ENCODE measurements at regions not wholly inside any gene's neighbourhood (a gene's known extent, or its start where the extent isn't known, plus 50 kb on each side); places are given as distances from the start of the nearest gene placed in this dataset.

DNA sequence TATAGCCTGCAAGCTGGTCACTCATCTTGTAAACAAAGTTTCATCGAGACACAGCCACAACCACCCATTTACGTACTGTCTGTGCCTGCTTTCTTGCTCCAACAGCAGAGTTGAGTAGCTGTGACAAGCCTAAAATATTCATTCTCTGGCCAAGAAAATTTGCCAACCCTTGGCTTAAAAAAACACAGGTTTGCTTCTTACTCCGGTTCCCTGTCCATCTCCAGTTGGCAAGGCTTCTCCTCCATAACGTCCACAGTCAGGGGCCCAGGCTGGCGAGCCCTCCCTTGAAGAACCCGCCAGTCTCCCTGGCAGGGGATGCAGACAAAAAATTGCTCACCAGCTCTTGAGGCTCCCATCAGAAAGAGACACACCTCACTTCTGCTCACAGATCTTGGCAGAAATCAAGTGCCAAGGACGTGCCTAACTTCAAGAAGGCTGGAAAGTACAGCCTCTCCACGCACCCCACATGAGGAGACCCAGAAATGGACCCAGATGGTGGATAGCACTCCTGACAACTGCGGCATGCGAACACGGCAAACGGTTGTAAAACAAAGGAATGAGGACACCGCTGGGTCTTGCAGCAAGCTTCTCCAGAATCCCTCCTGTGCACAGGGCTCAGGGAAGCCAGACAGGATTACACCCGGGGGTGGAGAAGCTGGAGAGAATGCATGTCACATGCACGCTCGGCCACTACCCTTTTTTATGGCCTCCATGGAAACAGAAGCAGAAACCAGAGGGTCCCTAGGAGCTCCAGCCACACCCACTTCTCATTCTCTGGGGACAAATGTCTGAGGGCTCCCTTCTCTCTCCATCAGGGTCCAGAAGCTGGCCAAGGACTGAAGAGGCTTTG lies 59.8 kb upstream of the SIRPA start:
- H3K4me3 ChIP-seq, result no peak overlapping the region
- H3K79me2 ChIP-seq (ENCODE audit: insufficient read depth), result no peaks in the 10 kb centered on the region
- no peak overlapping the region for H2AFZ ChIP-seq
- DNase-seq, result no peak
- no peaks in the 10 kb centered on the region for H3K27me3 ChIP-seq (replicated peaks; ENCODE audit: insufficient read depth)
- in situ Hi-C loops (cut with MboI), result no loop called here
- no peaks in the 10 kb centered on the region for H3K9me3 ChIP-seq (ENCODE audit: low read depth)
- peaks cover 20% of the 10 kb centered on the region for H3K4me1 ChIP-seq (ENCODE audit: insufficient read depth)
- no peak overlapping the region for H3K4me2 ChIP-seq (ENCODE audit: unreplicated experiment)
- no peak overlapping the region for H3K9ac ChIP-seq
- TF ChIP-seq EZH2 (IDR thresholded peaks at IDR 0.05; ENCODE audit: insufficient read depth, poor library complexity, severe bottlenecking), result no peak
- no peak for TF ChIP-seq EZH2phosphoT487 (IDR thresholded peaks at IDR 0.05; ENCODE audit: insufficient read depth, low read depth)
- WGBS, 2 experiments (ENCODE audit: low coverage in 1 of 2, low lambda C conversion rate in 2 of 2, missing lambda C conversion rate in 2 of 2), result 35 to 39% methylated on average over 16 of the region's 16 CpGs
- no peaks in the 10 kb centered on the region for H3K9me2 ChIP-seq (ENCODE audit: insufficient read depth)
- no peaks in the 10 kb centered on the region for H4K20me1 ChIP-seq (ENCODE audit: insufficient read depth)
- no peaks in the 10 kb centered on the region for H3K36me3 ChIP-seq (ENCODE audit: low read depth)
- no peak overlapping the region for H3K27ac ChIP-seq
- H3F3A ChIP-seq (ENCODE audit: insufficient read depth), result peaks cover 15% of the 10 kb centered on the region

DNA sequence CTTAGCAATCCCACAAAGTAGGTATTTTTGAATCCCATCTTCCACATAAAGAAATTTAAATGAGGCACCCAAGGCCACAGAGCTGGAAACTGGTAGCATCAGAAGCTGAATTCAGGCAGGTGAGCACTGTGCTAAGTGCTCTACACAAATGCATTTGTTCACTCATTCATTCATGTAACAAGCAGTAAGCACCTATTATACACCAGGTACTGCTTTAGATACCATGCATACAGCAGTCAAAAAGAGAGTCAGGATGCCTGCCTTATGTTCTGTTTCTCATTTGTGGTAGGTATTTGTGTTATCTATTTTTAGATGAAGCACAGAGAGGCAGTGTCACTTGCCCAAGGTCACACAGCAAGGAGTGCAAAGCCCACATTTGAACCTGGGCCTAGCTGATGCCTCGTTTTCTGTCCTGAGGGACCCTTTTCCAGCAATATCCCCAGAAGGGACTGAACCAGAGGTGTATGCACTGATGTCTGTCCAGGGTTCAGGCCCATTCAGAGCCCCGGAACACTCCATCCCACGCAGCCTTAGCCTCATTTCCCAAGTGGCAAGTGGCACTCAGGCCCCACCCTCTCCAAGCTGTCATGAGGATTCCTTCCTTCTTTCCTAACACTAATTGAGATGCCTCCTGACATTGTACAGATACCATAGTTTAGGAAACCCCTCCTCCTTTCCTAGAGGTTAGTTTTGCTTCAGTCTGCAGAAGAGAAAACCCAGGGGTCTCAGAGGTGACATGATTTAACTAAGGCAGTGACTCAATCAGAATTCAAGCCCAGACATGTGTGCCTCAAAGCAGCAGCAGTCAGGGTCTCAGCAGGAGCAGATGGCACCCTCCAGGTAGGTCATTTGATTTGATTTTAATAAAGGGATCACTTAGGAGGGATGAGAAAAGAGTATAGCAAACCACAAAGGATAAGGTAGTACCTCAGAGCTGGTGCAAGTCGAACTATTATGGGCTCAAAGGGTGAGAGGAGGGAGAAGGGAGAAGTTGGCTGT lies 61.2 kb upstream of the SIRPA start:
- Histone ChIP-seq H3K4me1 (ENCODE audit: insufficient read depth) (peaks cover 28% of the 10 kb centered on the region), H3K4me3 (no peak overlapping the region), H3K9me2 (ENCODE audit: insufficient read depth) (no peaks in the 10 kb centered on the region), H3F3A (ENCODE audit: insufficient read depth) (peaks cover 1% of the 10 kb centered on the region; the same call in 1 of the 2 replicates), H2AFZ (no peak overlapping the region), H4K20me1 (ENCODE audit: insufficient read depth) (no peaks in the 10 kb centered on the region), H3K27ac (no peak overlapping the region), H3K4me2 (ENCODE audit: unreplicated experiment) (no peak overlapping the region), H3K9ac (no peak overlapping the region), H3K9me3 (ENCODE audit: low read depth) (no peaks in the 10 kb centered on the region), H3K79me2 (ENCODE audit: insufficient read depth) (no peaks in the 10 kb centered on the region), H3K27me3 (replicated peaks; ENCODE audit: insufficient read depth) (no peaks in the 10 kb centered on the region), H3K36me3 (ENCODE audit: low read depth) (no peaks in the 10 kb centered on the region)
- no peak for TF ChIP-seq EZH2 (IDR thresholded peaks at IDR 0.05; ENCODE audit: insufficient read depth, poor library complexity, severe bottlenecking)
- no peak for TF ChIP-seq EZH2phosphoT487 (IDR thresholded peaks at IDR 0.05; ENCODE audit: insufficient read depth, low read depth)
- 92 to 94% methylated on average over 4 of the region's 4 CpGs for WGBS, 2 experiments (ENCODE audit: low coverage in 1 of 2, low lambda C conversion rate in 2 of 2, missing lambda C conversion rate in 2 of 2)
- in situ Hi-C loops (cut with MboI), result no loop called here
- DNase-seq, result no peak

DNA sequence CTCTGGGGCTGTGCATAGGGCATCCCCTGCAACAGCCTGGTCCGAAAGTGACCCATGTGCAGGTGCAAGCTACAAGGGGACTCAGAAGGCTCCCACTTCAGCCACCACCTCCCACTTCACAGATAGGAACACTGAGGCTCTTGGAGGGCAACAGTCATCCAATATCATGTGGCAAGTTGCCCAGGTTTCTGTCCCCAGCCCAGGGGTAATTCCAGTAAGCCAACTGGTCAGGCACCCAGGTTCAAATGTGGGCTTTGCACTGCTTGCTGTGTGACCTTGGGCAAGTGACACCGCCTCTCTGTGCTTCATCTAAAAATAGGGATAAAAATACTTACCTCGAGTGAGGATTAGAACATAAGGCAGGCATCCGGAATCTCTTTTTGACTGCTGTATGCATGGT lies 62.0 kb upstream of the SIRPA start:
- Histone ChIP-seq H3K9me2 (ENCODE audit: insufficient read depth) (no peaks in the 10 kb centered on the region), H3F3A (ENCODE audit: insufficient read depth) (no peaks in the 10 kb centered on the region; the same call in 1 of the 2 replicates), H3K36me3 (ENCODE audit: low read depth) (no peaks in the 10 kb centered on the region), H3K9me3 (ENCODE audit: low read depth) (no peaks in the 10 kb centered on the region), H3K4me1 (ENCODE audit: insufficient read depth) (peaks cover 36% of the 10 kb centered on the region), H3K27me3 (replicated peaks; ENCODE audit: insufficient read depth) (no peaks in the 10 kb centered on the region), H3K79me2 (ENCODE audit: insufficient read depth) (no peaks in the 10 kb centered on the region), H4K20me1 (ENCODE audit: insufficient read depth) (no peaks in the 10 kb centered on the region), H3K4me2 (ENCODE audit: unreplicated experiment) (no peak overlapping the region), H3K9ac (no peak overlapping the region), H3K27ac (no peak overlapping the region), H2AFZ (no peak overlapping the region), H3K4me3 (no peak overlapping the region)
- no peak for DNase-seq
- in situ Hi-C loops (cut with MboI), result no loop called here
- no peak for TF ChIP-seq EZH2phosphoT487 (IDR thresholded peaks at IDR 0.05; ENCODE audit: insufficient read depth, low read depth)
- no peak for TF ChIP-seq EZH2 (IDR thresholded peaks at IDR 0.05; ENCODE audit: insufficient read depth, poor library complexity, severe bottlenecking)
- 96% methylated on average over 4 of the region's 4 CpGs for WGBS, 2 experiments (ENCODE audit: low coverage in 1 of 2, low lambda C conversion rate in 2 of 2, missing lambda C conversion rate in 2 of 2)

DNA sequence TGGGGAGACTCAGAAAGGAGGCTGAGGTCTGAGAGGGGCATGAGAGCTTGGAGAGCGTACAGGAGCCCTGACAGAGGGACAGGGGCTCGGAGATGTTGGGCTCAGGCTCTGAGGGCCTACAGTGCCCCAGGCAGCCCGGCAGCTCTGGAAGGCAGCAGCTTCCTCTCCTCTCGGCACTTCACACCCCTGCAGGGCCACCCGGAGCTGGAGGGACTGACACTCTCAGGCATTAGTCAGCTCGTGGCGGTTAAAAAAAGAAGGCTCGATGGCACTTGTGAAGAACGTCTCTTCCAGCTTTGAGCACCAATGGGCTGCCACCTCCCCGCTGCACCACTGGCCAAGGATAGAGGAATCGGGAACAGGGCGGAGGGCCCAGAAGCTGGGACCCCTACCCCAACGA lies 62.6 kb upstream of the SIRPA start:
- Histone ChIP-seq H3K9me2 (ENCODE audit: insufficient read depth) (no peaks in the 10 kb centered on the region), H3K27ac (no peak overlapping the region), H3K9ac (no peak overlapping the region), H3F3A (ENCODE audit: insufficient read depth) (no peaks in the 10 kb centered on the region; the same call in 1 of the 2 replicates), H3K36me3 (ENCODE audit: low read depth) (no peaks in the 10 kb centered on the region), H3K9me3 (ENCODE audit: low read depth) (no peaks in the 10 kb centered on the region), H3K4me2 (ENCODE audit: unreplicated experiment) (no peak overlapping the region), H3K4me1 (ENCODE audit: insufficient read depth) (peaks cover 39% of the 10 kb centered on the region), H4K20me1 (ENCODE audit: insufficient read depth) (no peaks in the 10 kb centered on the region), H3K4me3 (no peak overlapping the region), H3K27me3 (replicated peaks; ENCODE audit: insufficient read depth) (no peaks in the 10 kb centered on the region), H3K79me2 (ENCODE audit: insufficient read depth) (no peaks in the 10 kb centered on the region), H2AFZ (no peak overlapping the region)
- 81 to 88% methylated on average over 11 to 13 of the region's 13 CpGs for WGBS, 2 experiments (ENCODE audit: low coverage in 1 of 2, low lambda C conversion rate in 2 of 2, missing lambda C conversion rate in 2 of 2)
- no peak for DNase-seq
- TF ChIP-seq EZH2phosphoT487 (IDR thresholded peaks at IDR 0.05; ENCODE audit: insufficient read depth, low read depth), result no peak
- no peak for TF ChIP-seq EZH2 (IDR thresholded peaks at IDR 0.05; ENCODE audit: insufficient read depth, poor library complexity, severe bottlenecking)
- in situ Hi-C loops (cut with MboI), result no loop called here

Measured in GM23248 (cell line).